CD14-positive monocyte (primary cell): ENCODE measurements at regions not wholly inside any gene's neighbourhood (a gene's known extent, or its start where the extent isn't known, plus 50 kb on each side); places are given as distances from the start of the nearest gene placed in this dataset.

ENCODE experiments used
- DNase-seq, 3 donors: peaks; one replicate each; pipeline ENCODE4 v3.0.0-alpha.2; 2011 to 2022
- H2AFZ ChIP-seq: 2 replicates; pipeline ENCODE4 v1.6.0; 2012; ENCODE audit warnings: mild to moderate bottlenecking, low read depth, low read length, inconsistent platforms; ENCODE audit not compliant: insufficient read depth, poor library complexity, severe bottlenecking
- H3K27ac ChIP-seq, 2 donors: 1 replicate in 1 of 2; 2 replicates in 1 of 2; pipeline ENCODE4 v1.5.1; 2012 to 2013; ENCODE audit warnings: low read length in 2 of 2, control low read depth in 1 of 2, inconsistent platforms in 1 of 2, low read depth in 1 of 2, mild to moderate bottlenecking in 1 of 2
- H3K27me3 ChIP-seq, 2 donors: one replicate each; pipeline versions ENCODE4 v1.6.0 to v1.6.1; 2011 to 2013; ENCODE audit warnings: low read length in 2 of 2; ENCODE audit not compliant: control insufficient read depth in 2 of 2, insufficient read depth in 2 of 2
- H3K36me3 ChIP-seq, 2 donors: replicated peaks in 1 of 2; 1 replicate in 1 of 2; 2 replicates in 1 of 2; pipeline versions ENCODE4 v1.5.1 to v1.6.1; 2012 to 2013; ENCODE audit warnings: low read length in 2 of 2, control low read depth in 1 of 2, inconsistent platforms in 1 of 2, mild to moderate bottlenecking in 1 of 2; ENCODE audit not compliant: insufficient read depth in 2 of 2, control insufficient read depth in 1 of 2
- H3K4me1 ChIP-seq, 2 donors: 1 replicate in 1 of 2; 2 replicates in 1 of 2; pipeline versions ENCODE4 v1.5.1 to v1.6.1; 2012 to 2013; ENCODE audit warnings: low read length in 2 of 2, control low read depth in 1 of 2, inconsistent platforms in 1 of 2, mild to moderate bottlenecking in 1 of 2, moderate library complexity in 1 of 2; ENCODE audit not compliant: insufficient read depth in 2 of 2, control insufficient read depth in 1 of 2
- H3K4me2 ChIP-seq: replicated peaks from 2 replicates; pipeline ENCODE3; 2012; ENCODE audit warnings: low read length, moderate library complexity, mild to moderate bottlenecking; ENCODE audit not compliant: poor library complexity, severe bottlenecking; ENCODE audit errors: extremely low read depth
- H3K4me3 ChIP-seq, 3 experiments: fragments of 200-600 bp in 1 of 3; sonication (generic) in 1 of 3; replicated peaks in 1 of 3; 1 replicate in 2 of 3; 2 replicates in 1 of 3; pipeline ENCODE4 v1.5.1; 2011 to 2013; ENCODE audit warnings: low read length in 3 of 3, mild to moderate bottlenecking in 3 of 3, control low read depth in 2 of 3, low read depth in 2 of 3, inconsistent platforms in 1 of 3, moderate library complexity in 1 of 3
- H3K79me2 ChIP-seq: 2 replicates; pipeline ENCODE4 v1.6.0; 2012; ENCODE audit warnings: mild to moderate bottlenecking, control low read depth, inconsistent platforms, low read length, moderate library complexity; ENCODE audit not compliant: insufficient read depth
- H3K9ac ChIP-seq: 2 replicates; pipeline ENCODE4 v1.6.0; 2017; ENCODE audit warnings: low read length, mild to moderate bottlenecking; ENCODE audit not compliant: insufficient read depth, poor library complexity, severe bottlenecking
- H3K9me3 ChIP-seq, 2 donors: replicated peaks in 1 of 2; 1 replicate in 1 of 2; 2 replicates in 1 of 2; pipeline versions ENCODE4 v1.5.1 to v1.6.1; 2012 to 2013; ENCODE audit warnings: low read length in 2 of 2, control low read depth in 1 of 2; ENCODE audit not compliant: control insufficient read depth in 1 of 2, insufficient read depth in 1 of 2
- H4K20me1 ChIP-seq: 2 replicates; pipeline ENCODE4 v1.6.0; 2012; ENCODE audit warnings: mild to moderate bottlenecking, low read length, control low read depth, moderate library complexity; ENCODE audit not compliant: insufficient read depth
- H3K27ac Mint-ChIP-seq, 7 donors: one replicate each; pipeline ENCODE4 v1.8.0; 2020; ENCODE audit warnings: mild to moderate bottlenecking in 7 of 7, mixed read lengths in 7 of 7, moderate library complexity in 6 of 7, inconsistent platforms in 2 of 7
- H3K27me3 Mint-ChIP-seq, 3 donors: one replicate each; pipeline ENCODE4 v1.8.0; 2021 to 2022; ENCODE audit warnings: low read depth in 3 of 3, mild to moderate bottlenecking in 3 of 3, mixed read lengths in 3 of 3, moderate library complexity in 3 of 3, inconsistent platforms in 1 of 3
- H3K36me3 Mint-ChIP-seq, 2 donors: one replicate each; pipeline ENCODE4 v1.8.0; 2020; ENCODE audit warnings: mixed read lengths in 2 of 2, inconsistent platforms in 1 of 2, mild to moderate bottlenecking in 1 of 2
- H3K4me1 Mint-ChIP-seq: one replicate; pipeline ENCODE4 v1.8.0; 2020; ENCODE audit warnings: mild to moderate bottlenecking, mixed read lengths
- H3K4me3 Mint-ChIP-seq, 2 donors: one replicate each; pipeline ENCODE4 v1.8.0; 2020; ENCODE audit warnings: mild to moderate bottlenecking in 2 of 2, mixed read lengths in 2 of 2, moderate library complexity in 1 of 2
- H3K9me3 Mint-ChIP-seq, 7 donors: one replicate each; pipeline ENCODE4 v1.8.0; 2020 to 2022; ENCODE audit warnings: mixed read lengths in 7 of 7, mild to moderate bottlenecking in 6 of 7, moderate library complexity in 6 of 7, inconsistent platforms in 2 of 7
- CTCF ChIP-seq: fragments of 200-600 bp; IDR thresholded peaks from one replicate; pipeline ENCODE4 v1.8.0; 2022; ENCODE audit warnings: antibody characterized with exemption, mild to moderate bottlenecking
- WGBS: methylation state at CpG from one replicate; pipeline ENCODE4 v1.1.5; 2013; ENCODE audit warnings: missing lambda C conversion rate; ENCODE audit not compliant: insufficient coverage; 5-methylcytosine and 5-hydroxymethylcytosine counted together
- intact Hi-C, 2 donors: fragments of 100-400 bp; cut with micrococcal nuclease; formaldehyde crosslinking; loops; one replicate each; pipeline versions ENCODE4 v1.15.0 to v1.15.1; 2023

- Mint-ChIP-seq H3K27ac (no peak overlapping the region), H3K4me1 (no peaks in the 10 kb centered on the region), H3K9me3 (peaks cover 0 to 3% (median 2%) of the 10 kb centered on the region in 7 donors), H3K36me3 (no peaks in the 10 kb centered on the region), H3K4me3 (no peak overlapping the region), H3K27me3 (peaks cover 0 to 2% (median 1%) of the 10 kb centered on the region in 3 donors)
- no peak overlapping the region for H3K4me2 ChIP-seq
- no peak overlapping the region for H3K27ac ChIP-seq
- no peaks in the 10 kb centered on the region for H3K4me1 ChIP-seq
- no peak overlapping the region for H2AFZ ChIP-seq
- intact Hi-C loops = no loop called here
- no peak for DNase-seq
- H3K27me3 ChIP-seq = no peaks in the 10 kb centered on the region
- no peak for TF ChIP-seq CTCF
- no CpG with 5 or more reads among the region's 1 CpG for WGBS
- no peaks in the 10 kb centered on the region for H4K20me1 ChIP-seq
- H3K9me3 ChIP-seq = no peaks in the 10 kb centered on the region
- no peak overlapping the region for H3K4me3 ChIP-seq
- no peaks in the 10 kb centered on the region for H3K36me3 ChIP-seq
- no peak overlapping the region for H3K9ac ChIP-seq
- H3K79me2 ChIP-seq = no peaks in the 10 kb centered on the region
These were observed 122.3 kb upstream of the KIF2A start for GRCh38 chr5:62183727-62184126.

DNA sequence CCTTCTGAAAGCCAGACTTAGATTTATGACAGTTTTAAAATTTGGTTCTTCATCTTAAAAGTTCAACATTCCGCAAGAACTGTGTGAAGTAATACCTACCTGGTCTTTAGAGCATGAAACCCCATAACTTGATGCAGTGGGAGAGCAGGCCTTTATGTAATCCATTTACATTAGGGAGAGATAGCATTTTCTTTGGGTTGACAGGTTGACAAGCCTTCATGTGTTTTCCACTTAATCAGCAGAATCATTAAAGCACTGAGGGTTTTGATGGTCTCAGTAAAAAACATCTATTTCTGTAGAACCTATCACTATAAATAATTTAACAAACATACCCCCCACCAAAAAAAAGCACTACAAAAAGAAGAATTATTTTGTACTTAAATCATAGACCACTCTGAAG, 121.6 kb upstream of the KIF2A start:
- Mint-ChIP-seq H3K9me3 (peaks cover 0 to 3% (median 2%) of the 10 kb centered on the region in 7 donors), H3K27ac (no peak overlapping the region), H3K27me3 (peaks cover 0 to 2% (median 1%) of the 10 kb centered on the region in 3 donors), H3K4me1 (no peaks in the 10 kb centered on the region), H3K4me3 (no peak overlapping the region), H3K36me3 (no peaks in the 10 kb centered on the region)
- Histone ChIP-seq H3K79me2 (no peaks in the 10 kb centered on the region), H3K9me3 (no peaks in the 10 kb centered on the region), H3K4me2 (no peak overlapping the region), H3K27ac (no peak overlapping the region), H4K20me1 (no peaks in the 10 kb centered on the region), H3K36me3 (no peaks in the 10 kb centered on the region), H3K4me1 (no peaks in the 10 kb centered on the region), H3K9ac (no peak overlapping the region), H3K4me3 (no peak overlapping the region), H3K27me3 (no peaks in the 10 kb centered on the region), H2AFZ (no peak overlapping the region)
- DNase-seq = no peak
- intact Hi-C loops = no loop called here
- WGBS = no CpG with 5 or more reads among the region's 1 CpG
- no peak for TF ChIP-seq CTCF
